ENCODE measurements at regions not wholly inside any gene's neighbourhood (a gene's known extent, or its start where the extent isn't known, plus 50 kb on each side); places are given as distances from the start of the nearest gene placed in this dataset.

GRCh38 chr3:18739099-18739433 is 313.9 kb upstream of the SATB1 start:
- TF ChIP-seq TEAD4 (IDR thresholded peaks at IDR 0.05) (no peak), CREB1 (IDR thresholded peaks at IDR 0.05; ENCODE audit: low read depth) (no peak), EP300 (IDR thresholded peaks at IDR 0.05; ENCODE audit: borderline replicate concordance) (no peak), EGR1 (IDR thresholded peaks at IDR 0.05) (no peak), CEBPB (IDR thresholded peaks at IDR 0.05) (no peak), NFIC (IDR thresholded peaks at IDR 0.05) (no peak), RAD21 (IDR thresholded peaks at IDR 0.05; ENCODE audit: low read depth) (no peak), FOXM1 (IDR thresholded peaks at IDR 0.05; ENCODE audit: borderline replicate concordance, low read depth) (no peak), ZBTB7A (IDR thresholded peaks at IDR 0.05; ENCODE audit: low read depth) (no peak), YY1 (IDR thresholded peaks at IDR 0.05; ENCODE audit: low read depth) (no peak), TCF12 (IDR thresholded peaks at IDR 0.05; ENCODE audit: low read depth) (no peak)
- TF ChIP-seq, protein P1, sequence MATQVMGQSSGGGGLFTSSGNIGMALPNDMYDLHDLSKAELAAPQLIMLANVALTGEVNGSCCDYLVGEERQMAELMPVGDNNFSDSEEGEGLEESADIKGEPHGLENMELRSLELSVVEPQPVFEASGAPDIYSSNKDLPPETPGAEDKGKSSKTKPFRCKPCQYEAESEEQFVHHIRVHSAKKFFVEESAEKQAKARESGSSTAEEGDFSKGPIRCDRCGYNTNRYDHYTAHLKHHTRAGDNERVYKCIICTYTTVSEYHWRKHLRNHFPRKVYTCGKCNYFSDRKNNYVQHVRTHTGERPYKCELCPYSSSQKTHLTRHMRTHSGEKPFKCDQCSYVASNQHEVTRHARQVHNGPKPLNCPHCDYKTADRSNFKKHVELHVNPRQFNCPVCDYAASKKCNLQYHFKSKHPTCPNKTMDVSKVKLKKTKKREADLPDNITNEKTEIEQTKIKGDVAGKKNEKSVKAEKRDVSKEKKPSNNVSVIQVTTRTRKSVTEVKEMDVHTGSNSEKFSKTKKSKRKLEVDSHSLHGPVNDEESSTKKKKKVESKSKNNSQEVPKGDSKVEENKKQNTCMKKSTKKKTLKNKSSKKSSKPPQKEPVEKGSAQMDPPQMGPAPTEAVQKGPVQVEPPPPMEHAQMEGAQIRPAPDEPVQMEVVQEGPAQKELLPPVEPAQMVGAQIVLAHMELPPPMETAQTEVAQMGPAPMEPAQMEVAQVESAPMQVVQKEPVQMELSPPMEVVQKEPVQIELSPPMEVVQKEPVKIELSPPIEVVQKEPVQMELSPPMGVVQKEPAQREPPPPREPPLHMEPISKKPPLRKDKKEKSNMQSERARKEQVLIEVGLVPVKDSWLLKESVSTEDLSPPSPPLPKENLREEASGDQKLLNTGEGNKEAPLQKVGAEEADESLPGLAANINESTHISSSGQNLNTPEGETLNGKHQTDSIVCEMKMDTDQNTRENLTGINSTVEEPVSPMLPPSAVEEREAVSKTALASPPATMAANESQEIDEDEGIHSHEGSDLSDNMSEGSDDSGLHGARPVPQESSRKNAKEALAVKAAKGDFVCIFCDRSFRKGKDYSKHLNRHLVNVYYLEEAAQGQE (IDR thresholded peaks at IDR 0.05; ENCODE audit: low read depth) = no peak
- TF ChIP-seq, protein P2, sequence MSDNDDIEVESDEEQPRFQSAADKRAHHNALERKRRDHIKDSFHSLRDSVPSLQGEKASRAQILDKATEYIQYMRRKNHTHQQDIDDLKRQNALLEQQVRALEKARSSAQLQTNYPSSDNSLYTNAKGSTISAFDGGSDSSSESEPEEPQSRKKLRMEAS (IDR thresholded peaks at IDR 0.05) = no peak
- TF ChIP-seq, protein P3, sequence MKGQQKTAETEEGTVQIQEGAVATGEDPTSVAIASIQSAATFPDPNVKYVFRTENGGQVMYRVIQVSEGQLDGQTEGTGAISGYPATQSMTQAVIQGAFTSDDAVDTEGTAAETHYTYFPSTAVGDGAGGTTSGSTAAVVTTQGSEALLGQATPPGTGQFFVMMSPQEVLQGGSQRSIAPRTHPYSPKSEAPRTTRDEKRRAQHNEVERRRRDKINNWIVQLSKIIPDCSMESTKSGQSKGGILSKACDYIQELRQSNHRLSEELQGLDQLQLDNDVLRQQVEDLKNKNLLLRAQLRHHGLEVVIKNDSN (IDR thresholded peaks at IDR 0.05) = no peak

GRCh38 chr3:18738393-18739098 is 313.4 kb upstream of the SATB1 start:
- TF ChIP-seq RAD21 (IDR thresholded peaks at IDR 0.05; ENCODE audit: low read depth) (no peak), TEAD4 (IDR thresholded peaks at IDR 0.05) (no peak), EP300 (IDR thresholded peaks at IDR 0.05; ENCODE audit: borderline replicate concordance) (no peak), NFIC (IDR thresholded peaks at IDR 0.05) (no peak), ZBTB7A (IDR thresholded peaks at IDR 0.05; ENCODE audit: low read depth) (no peak), CREB1 (IDR thresholded peaks at IDR 0.05; ENCODE audit: low read depth) (no peak), TAF1 (IDR thresholded peaks at IDR 0.05; ENCODE audit: low read depth) (no peak), TCF12 (IDR thresholded peaks at IDR 0.05; ENCODE audit: low read depth) (no peak), FOXM1 (IDR thresholded peaks at IDR 0.05; ENCODE audit: borderline replicate concordance, low read depth) (no peak), YY1 (IDR thresholded peaks at IDR 0.05; ENCODE audit: low read depth) (no peak), EGR1 (IDR thresholded peaks at IDR 0.05) (no peak), CEBPB (IDR thresholded peaks at IDR 0.05) (no peak)
- TF ChIP-seq, protein P1 (IDR thresholded peaks at IDR 0.05; ENCODE audit: low read depth) = no peak
- TF ChIP-seq, protein P2 (IDR thresholded peaks at IDR 0.05) = no peak
- TF ChIP-seq, protein P3 (IDR thresholded peaks at IDR 0.05) = no peak

- TF ChIP-seq, protein P3 (IDR thresholded peaks at IDR 0.05) = no peak
- TF ChIP-seq, protein P1 (IDR thresholded peaks at IDR 0.05; ENCODE audit: low read depth) = no peak
- TF ChIP-seq CREB1 (IDR thresholded peaks at IDR 0.05; ENCODE audit: low read depth) = no peak
- TF ChIP-seq YY1 (IDR thresholded peaks at IDR 0.05; ENCODE audit: low read depth) = no peak
- TF ChIP-seq TAF1 (IDR thresholded peaks at IDR 0.05; ENCODE audit: low read depth) = no peak
- no peak for TF ChIP-seq TCF12 (IDR thresholded peaks at IDR 0.05; ENCODE audit: low read depth)
- no peak for TF ChIP-seq EP300 (IDR thresholded peaks at IDR 0.05; ENCODE audit: borderline replicate concordance)
- TF ChIP-seq, protein P2 (IDR thresholded peaks at IDR 0.05) = no peak
Observed at GRCh38 chr3:18735005-18735404, 309.9 kb upstream of the SATB1 start.

All from Ishikawa (cell line).